H1 (cell line): ENCODE measurements at regions not wholly inside any gene's neighbourhood (a gene's known extent, or its start where the extent isn't known, plus 50 kb on each side); places are given as distances from the start of the nearest gene placed in this dataset.

Experiments
- CTCF ChIA-PET: fragments of 300-600 bp; sonication (Branson Sonifier 250); formaldehyde crosslinking; loops from one replicate; lab custom pipeline; 2021; ENCODE audit not compliant: partially characterized antibody; lab: Charles Lee
- POLR2A ChIA-PET: fragments of 300-600 bp; sonication (Branson Sonifier 250); formaldehyde crosslinking; loops from one replicate; lab custom pipeline; 2021; ENCODE audit warnings: inconsistent platforms; ENCODE audit not compliant: partially characterized antibody; lab: Charles Lee
- DNase-seq, 2 experiments: peaks; one replicate each; pipeline versions ENCODE4 v3.0.0 to v3.0.0-alpha.2; 2010 to 2022; ENCODE audit warnings: low spot score in 2 of 2, low read depth in 1 of 2, mixed read lengths in 1 of 2
- FAIRE-seq: peaks from 2 replicates; lab custom pipeline; 2011; peaks lifted over from hg19 to GRCh38; lab: Jason Lieb, UNC
- H2AFZ ChIP-seq: 2 replicates; pipeline ENCODE4 v1.8.1; 2012; ENCODE audit warnings: low read length, inconsistent platforms
- H2AK5ac ChIP-seq: 2 replicates; pipeline ENCODE4 v1.6.1; 2013; ENCODE audit warnings: low read depth, low read length
- H2BK120ac ChIP-seq: replicated peaks from 2 replicates; pipeline ENCODE3; 2013; ENCODE audit warnings: low read depth, low read length, inconsistent platforms
- H2BK12ac ChIP-seq: 2 replicates; pipeline ENCODE4 v1.6.1; 2013; ENCODE audit warnings: low read depth, low read length
- H2BK15ac ChIP-seq: 2 replicates; pipeline ENCODE4 v1.6.1; 2013; ENCODE audit warnings: low read length
- H2BK20ac ChIP-seq: 2 replicates; pipeline ENCODE4 v1.6.1; 2013; ENCODE audit warnings: low read length
- H2BK5ac ChIP-seq: 2 replicates; pipeline ENCODE4 v1.6.1; 2013; ENCODE audit warnings: low read depth, low read length
- H3K14ac ChIP-seq: 2 replicates; pipeline ENCODE4 v1.6.1; 2013; ENCODE audit warnings: inconsistent platforms; ENCODE audit not compliant: insufficient read length
- H3K18ac ChIP-seq: 2 replicates; pipeline ENCODE4 v1.6.1; 2013; ENCODE audit warnings: low read length; ENCODE audit errors: extremely low read depth
- H3K23ac ChIP-seq: 2 replicates; pipeline ENCODE4 v1.6.1; 2013; ENCODE audit warnings: inconsistent platforms; ENCODE audit not compliant: insufficient read length
- H3K23me2 ChIP-seq: 2 replicates; pipeline ENCODE4 v1.6.1; 2013; ENCODE audit warnings: low read depth, low read length
- H3K27ac ChIP-seq: 2 replicates; pipeline ENCODE4 v1.6.1; 2011; ENCODE audit warnings: low read depth, low read length, inconsistent platforms
- H3K27me3 ChIP-seq, 4 experiments: replicated peaks in 1 of 4; 1 replicate in 1 of 4; 2 replicates in 3 of 4; pipeline versions ENCODE4 v1.6.1 to v1.8.1; 2011 to 2013; ENCODE audit warnings: low read length in 3 of 4, mild to moderate bottlenecking in 3 of 4, inconsistent platforms in 2 of 4, mixed read lengths in 2 of 4, moderate library complexity in 1 of 4; ENCODE audit not compliant: control insufficient read depth in 3 of 4, insufficient read depth in 3 of 4; ENCODE audit errors: extremely low read depth in 1 of 4
- H3K36me3 ChIP-seq, 4 experiments: 2 replicates each; pipeline versions ENCODE4 v1.6.1 to v1.8.1; 2011 to 2013; ENCODE audit warnings: mild to moderate bottlenecking in 4 of 4, low read length in 3 of 4, moderate library complexity in 2 of 4, control low read depth in 1 of 4, inconsistent platforms in 1 of 4; ENCODE audit not compliant: insufficient read depth in 4 of 4, control insufficient read depth in 2 of 4
- H3K4ac ChIP-seq: replicated peaks from 2 replicates; pipeline ENCODE3; 2013; ENCODE audit warnings: low read length, low read depth, mixed read lengths, inconsistent platforms; ENCODE audit not compliant: insufficient read length
- H3K4me1 ChIP-seq, 4 experiments: replicated peaks in 1 of 4; 1 replicate in 1 of 4; 2 replicates in 3 of 4; pipeline versions ENCODE4 v1.6.1 to v1.8.1; 2011 to 2013; ENCODE audit warnings: low read length in 3 of 4, inconsistent platforms in 2 of 4, mixed read lengths in 1 of 4; ENCODE audit not compliant: insufficient read depth in 4 of 4, control insufficient read depth in 3 of 4
- H3K4me2 ChIP-seq, 2 experiments: 2 replicates each; pipeline versions ENCODE4 v1.6.1 to v1.8.1; 2011 to 2013; ENCODE audit warnings: low read depth in 2 of 2, low read length in 2 of 2, control low read depth in 1 of 2, inconsistent platforms in 1 of 2, mild to moderate bottlenecking in 1 of 2; ENCODE audit not compliant: insufficient read depth in 1 of 2
- H3K4me3 ChIP-seq, 4 experiments: fragments of 200-600, 300-600 bp in 1 of 4; sonication (generic), shearing (Covaris generic), sonication (Bioruptor Twin) in 1 of 4; 2 replicates each; pipeline versions ENCODE4 v1.5.1 to v1.8.1; 2011 to 2016; ENCODE audit warnings: low read length in 4 of 4, low read depth in 3 of 4, control low read depth in 2 of 4, inconsistent platforms in 2 of 4, mild to moderate bottlenecking in 2 of 4, mixed read lengths in 1 of 4, moderate library complexity in 1 of 4; ENCODE audit not compliant: insufficient read depth in 2 of 4; ENCODE audit errors: extremely low read depth in 1 of 4
- H3K56ac ChIP-seq: replicated peaks from 2 replicates; pipeline ENCODE3; 2013; ENCODE audit warnings: low read depth, mild to moderate bottlenecking, mixed read lengths, low read length, inconsistent platforms; ENCODE audit not compliant: insufficient read length
- H3K79me1 ChIP-seq: 2 replicates; pipeline ENCODE4 v1.6.1; 2013; ENCODE audit warnings: low read depth, low read length, control low read depth
- H3K79me2 ChIP-seq, 2 experiments: 2 replicates each; pipeline versions ENCODE4 v1.6.1 to v1.8.1; 2012 to 2013; ENCODE audit warnings: low read length in 2 of 2, mild to moderate bottlenecking in 2 of 2, inconsistent platforms in 1 of 2; ENCODE audit not compliant: insufficient read depth in 2 of 2, control insufficient read depth in 1 of 2
- H3K9ac ChIP-seq, 4 experiments: replicated peaks in 1 of 4; 1 replicate in 1 of 4; 2 replicates in 3 of 4; pipeline versions ENCODE4 v1.6.1 to v1.8.1; 2011 to 2013; ENCODE audit warnings: low read depth in 3 of 4, low read length in 3 of 4, control low read depth in 2 of 4, mild to moderate bottlenecking in 2 of 4, moderate library complexity in 2 of 4, inconsistent platforms in 1 of 4; ENCODE audit errors: extremely low read depth in 1 of 4
- H3K9me3 ChIP-seq, 2 experiments: 2 replicates each; pipeline versions ENCODE4 v1.6.1 to v1.8.1; 2012 to 2013; ENCODE audit warnings: mild to moderate bottlenecking in 2 of 2, moderate library complexity in 2 of 2, control low read depth in 1 of 2, inconsistent platforms in 1 of 2, low read depth in 1 of 2, low read length in 1 of 2, mixed read lengths in 1 of 2; ENCODE audit not compliant: insufficient read depth in 2 of 2
- H4K20me1 ChIP-seq, 2 experiments: replicated peaks in 1 of 2; 2 replicates each; pipeline versions ENCODE3 to v1.8.1; 2011 to 2013; ENCODE audit warnings: inconsistent platforms in 2 of 2, low read length in 2 of 2, mild to moderate bottlenecking in 1 of 2; ENCODE audit not compliant: insufficient read depth in 2 of 2, control insufficient read depth in 1 of 2
- H4K5ac ChIP-seq: 2 replicates; pipeline ENCODE4 v1.6.1; 2013; ENCODE audit warnings: low read length, low read depth, mixed read lengths, inconsistent platforms; ENCODE audit not compliant: insufficient read length
- H4K8ac ChIP-seq: 2 replicates; pipeline ENCODE4 v1.8.0; 2013; ENCODE audit warnings: mild to moderate bottlenecking, moderate library complexity, low read length, inconsistent platforms; ENCODE audit not compliant: insufficient read depth; ENCODE audit errors: extremely low read depth
- H4K91ac ChIP-seq: replicated peaks from 2 replicates; pipeline ENCODE3; 2013; ENCODE audit warnings: low read length, mixed read lengths, inconsistent platforms; ENCODE audit not compliant: insufficient read length
- CTCF ChIP-seq, 3 experiments: IDR thresholded peaks; 1 replicate in 2 of 3; 2 replicates in 1 of 3; pipeline versions ENCODE4 v1.5.1 to v1.6.1; 2011; ENCODE audit warnings: low read length in 3 of 3, mild to moderate bottlenecking in 3 of 3, inconsistent platforms in 2 of 3, low read depth in 1 of 3, moderate library complexity in 1 of 3; ENCODE audit not compliant: insufficient read depth in 1 of 3; ENCODE audit errors: control extremely low read depth in 1 of 3
- NANOG ChIP-seq: IDR thresholded peaks from 2 replicates; pipeline ENCODE4 v1.6.1; 2011; ENCODE audit warnings: low read length, low read depth, mild to moderate bottlenecking, inconsistent platforms; ENCODE audit not compliant: insufficient read depth, poor library complexity, severe bottlenecking
- TAF7 ChIP-seq: optimal IDR thresholded peaks from 2 replicates; pipeline ENCODE3; 2011; ENCODE audit warnings: low read depth, mild to moderate bottlenecking, inconsistent platforms, low read length, moderate library complexity, borderline replicate concordance
- WGBS, 2 experiments: shearing (Covaris generic) in 1 of 2; methylation state at CpG; one replicate each; pipeline versions ENCODE4 v1.1.6 to v1.1.7; 2013 to 2015; ENCODE audit warnings: low lambda C conversion rate in 2 of 2, mixed read lengths in 2 of 2, inconsistent platforms in 1 of 2, low coverage in 1 of 2, missing lambda C conversion rate in 1 of 2; ENCODE audit not compliant: insufficient replicate concordance in 2 of 2, insufficient coverage in 1 of 2, insufficient read length in 1 of 2; ENCODE audit errors: extremely low coverage in 1 of 2, missing lambda C conversion rate in 1 of 2; 5-methylcytosine and 5-hydroxymethylcytosine counted together

DNA sequence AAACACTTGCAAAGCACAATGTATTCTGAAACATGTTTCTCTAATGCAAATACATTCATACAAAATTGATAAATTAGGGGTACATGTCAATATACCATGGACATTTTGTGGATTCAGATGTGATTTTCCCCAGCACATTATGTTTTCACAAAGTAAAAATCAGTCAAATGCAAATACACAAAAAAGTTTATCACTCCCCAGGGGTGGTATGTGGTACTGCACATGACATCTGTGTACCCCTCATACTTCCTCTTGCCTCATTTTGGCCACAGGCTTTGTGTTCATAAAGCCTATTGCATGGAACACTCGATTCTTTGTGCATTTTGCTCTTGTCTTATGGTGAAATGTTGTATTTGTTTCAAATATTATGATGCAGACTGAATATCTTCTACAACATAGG lies 116.8 kb upstream of the PDE4D start:
- FAIRE-seq (peak; percentile 32), DNase-seq (no peak)
- POLR2A ChIA-PET: no interaction called here
- Histone ChIP-seq H3K4me3 (no peak overlapping the region), H3K27me3 (no peaks in the 10 kb centered on the region), H3K4me2 (no peak overlapping the region), H4K5ac (no peak overlapping the region), H4K91ac (no peak overlapping the region), H3K4ac (no peak overlapping the region), H3K79me2 (no peaks in the 10 kb centered on the region), H3K23me2 (no peaks in the 10 kb centered on the region), H2BK120ac (no peak overlapping the region), H3K18ac (no peak overlapping the region), H2AK5ac (no peak overlapping the region), H3K9ac (no peak overlapping the region), H2BK15ac (no peak overlapping the region), H3K4me1 (peaks cover 0 to 4% (median 0%) of the 10 kb centered on the region in 4 experiments; a peak in 1 of 7 replicates), H2BK5ac (no peak overlapping the region), H3K79me1 (no peaks in the 10 kb centered on the region), H3K27ac (no peak overlapping the region), H4K8ac (no peak overlapping the region), H3K23ac (no peak overlapping the region), H3K14ac (no peak overlapping the region), H2AFZ (no peak overlapping the region), H3K36me3 (no peaks in the 10 kb centered on the region), H2BK12ac (no peak overlapping the region), H2BK20ac (no peak overlapping the region), H3K56ac (no peak overlapping the region), H4K20me1 (no peaks in the 10 kb centered on the region), H3K9me3 (no peaks in the 10 kb centered on the region)
- CTCF ChIA-PET: interaction anchor here (0.8 to 1.3 kb wide), 3 partner anchors 11 to 64 kb away, joined by 3 to 5 read pairs (median 3); no protein-coding TSS in a partner anchor
- TF ChIP-seq NANOG (no peak), TAF7 (no peak), CTCF (IDR thresholded peaks at IDR 0.05; ENCODE audit: control extremely low read depth in 1 of 3, insufficient read depth in 1 of 3, low read depth in 1 of 3, low read length in 3 of 3) (peak in 1 of 3 experiments; percentile 35; a peak in 1 of 4 replicates)
- WGBS, 2 experiments: 95% methylated on average over 1 of the region's 1 CpG; no CpG with 5 or more reads in 1 of the 2 experiments
